Fibroblast of villous mesenchyme (primary cell): ENCODE measurements at regions not wholly inside any gene's neighbourhood (a gene's known extent, or its start where the extent isn't known, plus 50 kb on each side); places are given as distances from the start of the nearest gene placed in this dataset.
A peak's percentile ranks its signal among the peaks of the same experiment; 100 is the strongest.

Source experiments
- DNase-seq: peaks from one replicate; pipeline ENCODE4 v3.0.0-alpha.2; 2010; ENCODE audit warnings: low read depth
- H3K4me3 ChIP-seq: 2 replicates; pipeline ENCODE4 v1.5.1; 2011; ENCODE audit warnings: low read depth, mild to moderate bottlenecking, low read length
- TF ChIP-seq, protein P1 (sequence below): IDR thresholded peaks from 2 replicates; pipeline ENCODE4 v1.5.1; 2012; ENCODE audit warnings: low read depth, mild to moderate bottlenecking, low read length; ENCODE audit not compliant: insufficient read depth

DNA sequence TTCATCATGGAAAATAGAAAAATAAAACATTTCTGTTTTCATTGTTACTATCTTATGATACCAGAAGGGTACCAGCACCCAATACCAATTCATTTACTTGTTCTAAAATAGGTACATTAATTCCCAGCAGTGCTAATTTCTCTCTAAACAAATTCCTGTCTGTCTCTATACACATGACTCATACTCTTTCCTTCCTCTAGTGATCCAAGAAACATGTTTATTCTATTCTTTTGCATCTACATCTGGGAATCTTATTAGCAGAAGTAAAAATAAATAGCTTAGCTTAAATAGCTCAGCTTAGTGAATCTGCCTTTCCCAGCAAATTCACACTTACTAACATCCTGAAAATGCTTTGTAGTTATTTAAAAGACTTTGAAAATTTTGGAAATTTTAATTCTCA is 84.5 kb upstream of the MAPRE2 start:
- DNase-seq = peak; percentile 65
- no peak overlapping the region for H3K4me3 ChIP-seq
- TF ChIP-seq, protein P1, sequence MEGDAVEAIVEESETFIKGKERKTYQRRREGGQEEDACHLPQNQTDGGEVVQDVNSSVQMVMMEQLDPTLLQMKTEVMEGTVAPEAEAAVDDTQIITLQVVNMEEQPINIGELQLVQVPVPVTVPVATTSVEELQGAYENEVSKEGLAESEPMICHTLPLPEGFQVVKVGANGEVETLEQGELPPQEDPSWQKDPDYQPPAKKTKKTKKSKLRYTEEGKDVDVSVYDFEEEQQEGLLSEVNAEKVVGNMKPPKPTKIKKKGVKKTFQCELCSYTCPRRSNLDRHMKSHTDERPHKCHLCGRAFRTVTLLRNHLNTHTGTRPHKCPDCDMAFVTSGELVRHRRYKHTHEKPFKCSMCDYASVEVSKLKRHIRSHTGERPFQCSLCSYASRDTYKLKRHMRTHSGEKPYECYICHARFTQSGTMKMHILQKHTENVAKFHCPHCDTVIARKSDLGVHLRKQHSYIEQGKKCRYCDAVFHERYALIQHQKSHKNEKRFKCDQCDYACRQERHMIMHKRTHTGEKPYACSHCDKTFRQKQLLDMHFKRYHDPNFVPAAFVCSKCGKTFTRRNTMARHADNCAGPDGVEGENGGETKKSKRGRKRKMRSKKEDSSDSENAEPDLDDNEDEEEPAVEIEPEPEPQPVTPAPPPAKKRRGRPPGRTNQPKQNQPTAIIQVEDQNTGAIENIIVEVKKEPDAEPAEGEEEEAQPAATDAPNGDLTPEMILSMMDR = no peak

DNA sequence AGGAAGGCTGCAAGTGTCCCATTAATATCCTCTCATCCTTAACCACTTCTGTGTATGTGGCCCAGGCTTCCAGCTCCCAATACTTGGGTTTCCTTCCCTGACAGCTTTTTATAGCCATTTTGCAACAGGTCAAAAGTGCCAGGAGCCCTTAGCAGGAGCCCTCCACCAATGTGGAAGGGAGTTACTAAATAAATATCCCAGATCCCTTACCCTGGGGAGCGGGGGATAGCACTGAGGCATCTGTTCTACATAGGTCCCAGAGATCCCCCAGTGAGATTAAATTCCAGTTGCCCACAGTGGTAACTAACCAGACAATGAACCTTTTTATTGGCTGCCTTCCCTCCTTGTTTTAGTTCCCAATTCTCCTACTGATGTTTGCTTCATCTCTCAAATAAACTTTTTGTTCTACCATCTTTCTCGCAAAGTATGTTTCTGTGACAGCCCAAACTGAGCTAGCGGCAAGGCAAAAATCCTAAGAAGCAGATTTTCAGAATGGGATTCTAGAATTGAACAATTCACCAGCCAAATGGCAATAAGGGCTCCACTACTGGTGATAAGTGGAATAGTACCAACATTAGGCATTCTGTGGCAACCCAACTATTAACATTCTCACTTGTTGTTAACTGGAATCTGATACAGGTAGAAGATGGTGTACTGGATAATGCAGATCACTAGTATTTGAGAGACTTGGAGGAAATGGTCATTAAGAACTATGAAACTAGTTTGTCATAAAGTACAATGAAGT is 83.9 kb upstream of the MAPRE2 start:
- TF ChIP-seq, protein P1 = peak; percentile 13
- H3K4me3 ChIP-seq = no peak overlapping the region
- peak; percentile 84 for DNase-seq

DNA sequence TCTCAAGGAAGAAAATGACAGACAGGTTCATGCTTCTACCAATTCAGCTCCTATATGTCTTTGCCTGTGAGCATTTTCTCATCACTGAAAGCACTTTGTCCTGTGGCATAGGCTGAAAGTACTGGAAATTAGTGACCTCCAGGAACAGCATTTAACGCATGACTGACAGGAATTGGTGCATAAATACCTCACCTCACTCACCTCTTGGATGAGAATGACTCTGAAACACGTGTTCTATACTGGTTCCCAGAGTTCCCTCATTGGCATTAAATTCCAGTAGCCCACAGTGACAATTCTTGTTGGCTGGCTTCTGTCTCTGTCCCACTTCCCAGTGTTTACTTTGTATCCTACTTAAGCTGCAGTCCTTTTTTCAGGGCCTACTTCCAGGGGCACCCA is 83.4 kb upstream of the MAPRE2 start:
- H3K4me3 ChIP-seq = no peak overlapping the region
- DNase-seq = no peak
- TF ChIP-seq, protein P1 = no peak

DNA sequence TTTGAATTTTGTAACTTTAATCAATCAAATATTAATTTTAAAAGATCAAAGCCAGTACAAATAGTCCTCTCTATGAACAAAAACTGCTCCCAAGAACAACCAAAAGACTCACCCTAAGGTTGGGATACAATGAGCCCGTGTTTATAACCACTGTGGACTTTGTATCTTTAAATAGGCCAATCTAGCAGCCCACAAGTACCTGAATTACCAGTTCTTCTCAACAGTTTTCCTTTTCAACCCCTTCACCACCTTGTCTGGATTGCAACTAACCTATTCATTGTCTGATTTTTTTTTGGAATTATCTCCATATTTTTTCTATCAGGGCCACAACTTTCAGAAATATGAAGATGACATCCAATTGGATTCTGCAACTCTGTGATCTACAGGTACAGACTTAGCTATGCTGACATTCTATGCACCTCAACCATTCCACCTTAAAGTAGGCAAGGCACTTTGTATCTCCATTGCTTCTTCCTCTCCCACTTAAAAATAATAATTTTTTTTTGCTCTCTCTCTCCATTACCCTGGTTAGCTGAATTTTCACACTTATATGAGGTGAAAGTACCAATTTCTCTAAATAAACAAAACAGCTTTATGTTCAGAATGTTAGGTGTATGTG is 81.9 kb upstream of the MAPRE2 start:
- TF ChIP-seq, protein P1 = no peak
- no peak for DNase-seq

DNA sequence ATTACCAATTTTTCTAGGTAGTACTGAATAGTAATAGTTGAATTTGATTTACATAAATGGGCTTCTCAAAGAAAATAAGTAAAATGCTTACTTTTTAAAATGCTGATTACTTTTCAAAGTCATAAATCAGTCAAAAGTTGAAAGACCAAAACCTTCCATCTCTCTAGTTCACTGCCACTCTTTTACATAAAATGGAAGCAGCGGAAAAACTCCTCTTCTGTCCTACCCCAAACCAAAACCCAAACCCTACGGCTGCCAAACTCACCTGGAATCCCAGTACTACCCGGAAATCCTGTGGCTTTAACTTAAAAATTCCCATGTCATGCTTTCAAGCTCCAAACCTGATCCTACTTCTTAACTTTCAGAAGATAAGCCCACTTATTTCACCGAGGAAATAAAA is 81.2 kb upstream of the MAPRE2 start:
- H3K4me3 ChIP-seq = no peak overlapping the region
- TF ChIP-seq, protein P1 = no peak
- no peak for DNase-seq

More for the DNA sequence above, 81.9 kb upstream of the MAPRE2 start:
- H3K4me3 ChIP-seq = no peak overlapping the region

DNA sequence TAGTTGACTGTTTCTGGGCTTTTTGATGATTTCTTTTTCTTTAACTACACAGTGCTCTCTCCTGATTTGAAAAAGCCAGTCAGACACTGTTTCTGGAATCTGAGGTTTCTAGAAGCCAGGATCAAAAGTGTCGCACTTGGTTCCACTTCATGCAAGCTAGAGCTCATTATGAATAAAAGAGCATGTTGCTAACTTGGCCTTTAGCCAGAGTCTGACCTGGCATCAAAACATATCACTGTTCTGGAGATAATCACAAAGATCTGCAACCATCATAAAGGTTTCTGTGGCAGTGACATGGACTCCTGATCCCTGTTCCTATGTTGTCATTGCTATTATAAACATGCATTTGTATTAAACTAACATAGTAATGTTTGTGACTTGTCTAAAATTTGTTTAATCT is 76.1 kb upstream of the MAPRE2 start:
- no peak overlapping the region for H3K4me3 ChIP-seq
- TF ChIP-seq, protein P1 = no peak
- no peak for DNase-seq
